A549 (cell line): ENCODE measurements at regions not wholly inside any gene's neighbourhood (a gene's known extent, or its start where the extent isn't known, plus 50 kb on each side); places are given as distances from the start of the nearest gene placed in this dataset.

ENCODE experiments used
- ATAC-seq, 2 experiments: fragments of 200-7000 bp in 1 of 2; fragments of >200 bp in 1 of 2; cut with Nextera tagmentation in 1 of 2; cut with Tn5 transposase in 1 of 2; 3 replicates each; pipeline versions ENCODE4 v1.8.0 to v1.9.1; 2018 to 2020; ENCODE audit warnings: mild to moderate bottlenecking in 1 of 2, moderate library complexity in 1 of 2
- CTCF ChIA-PET: fragments of 300-600 bp; sonication (Branson Sonifier 250); formaldehyde crosslinking; extraction: SDS; loops from one replicate; lab custom pipeline; 2021; ENCODE audit warnings: antibody characterized with exemption, inconsistent platforms; lab: Yijun Ruan, JAX
- POLR2A ChIA-PET: fragments of 350-600 bp; formaldehyde crosslinking; extraction: SDS; loops from one replicate; lab custom pipeline; 2021; ENCODE audit warnings: antibody characterized with exemption, inconsistent platforms; lab: Yijun Ruan, JAX
- DNase-seq, 2 experiments: peaks; one replicate each; pipeline versions ENCODE4 v3.0.0 to v3.0.0-alpha.2; 2011 to 2016; ENCODE audit warnings: low read depth in 1 of 2, low spot score in 1 of 2
- FAIRE-seq: peaks from 2 replicates; lab custom pipeline; 2011; peaks lifted over from hg19 to GRCh38; lab: Jason Lieb, UNC
- H3K27ac ChIP-seq, 2 experiments: fragments of >200 bp; sonication (Bioruptor Twin); formaldehyde crosslinking; 3 replicates each; pipeline ENCODE4 v1.5.1; 2016 to 2017
- H3K4me1 ChIP-seq: fragments of >200 bp; sonication (Bioruptor Twin); formaldehyde crosslinking; 3 replicates; pipeline ENCODE4 v1.6.1; 2016
- H3K4me2 ChIP-seq: fragments of >200 bp; sonication (Bioruptor Twin); formaldehyde crosslinking; 3 replicates; pipeline ENCODE4 v1.6.1; 2016
- H3K4me3 ChIP-seq: fragments of >200 bp; sonication (Bioruptor Twin); formaldehyde crosslinking; 3 replicates; pipeline ENCODE4 v1.5.1; 2016
- H3K9me3 ChIP-seq: fragments of >200 bp; sonication (Bioruptor Twin); formaldehyde crosslinking; 3 replicates; pipeline ENCODE4 v1.6.1; 2016
- BCL3 ChIP-seq: fragments of >200 bp; sonication (Bioruptor Twin); formaldehyde crosslinking; IDR thresholded peaks from 3 replicates; pipeline ENCODE4 v1.6.1; 2016
- BHLHE40 ChIP-seq: IDR thresholded peaks from 2 replicates; pipeline ENCODE4 v1.6.1; 2012; ENCODE audit warnings: low read depth, low read length, inconsistent platforms
- CBX2 ChIP-seq: fragments of 200-600 bp; sonication (generic); IDR thresholded peaks from 2 replicates; pipeline ENCODE4 v1.6.1; 2016; ENCODE audit warnings: low read depth, mild to moderate bottlenecking, borderline replicate concordance
- ESRRA ChIP-seq: fragments of 150-350 bp; IDR thresholded peaks from 2 replicates; pipeline ENCODE4 v1.6.1; 2014; ENCODE audit warnings: mild to moderate bottlenecking, low read length, borderline replicate concordance
- FOSL2 ChIP-seq, 2 experiments: fragments of 450-650 bp in 1 of 2; fragments of >200 bp in 1 of 2; sonication (Bioruptor Twin) in 1 of 2; formaldehyde crosslinking; IDR thresholded peaks; 2 replicates each; pipeline versions ENCODE4 v1.5.0 to v1.6.1; 2016 to 2020; ENCODE audit warnings: mild to moderate bottlenecking in 1 of 2, moderate library complexity in 1 of 2
- FOXS1 ChIP-seq: fragments of 250-450 bp; sonication (Bioruptor Pico); IDR thresholded peaks from 2 replicates; pipeline ENCODE4 v1.5.0; 2020; ENCODE audit warnings: mild to moderate bottlenecking, moderate library complexity
- JUNB ChIP-seq: fragments of >200 bp; sonication (Bioruptor Twin); formaldehyde crosslinking; IDR thresholded peaks from 2 replicates; pipeline ENCODE4 v1.6.1; 2016
- MAFK ChIP-seq: fragments of 450-650 bp; IDR thresholded peaks from 2 replicates; pipeline ENCODE4 v1.6.1; 2014; ENCODE audit not compliant: partially characterized antibody
- NR3C1 ChIP-seq: fragments of >200 bp; sonication (Bioruptor Twin); formaldehyde crosslinking; IDR thresholded peaks from 3 replicates; pipeline ENCODE4 v1.6.1; 2017
- PBX3 ChIP-seq: IDR thresholded peaks from 2 replicates; pipeline ENCODE4 v1.6.1; 2012
- PHF8 ChIP-seq: fragments of 200-600 bp; sonication (generic); IDR thresholded peaks from 2 replicates; pipeline ENCODE4 v1.6.1; 2016; ENCODE audit warnings: low read depth, mild to moderate bottlenecking, antibody characterized with exemption, moderate library complexity, borderline replicate concordance
- RCOR1 ChIP-seq: fragments of 150-350 bp; IDR thresholded peaks from 2 replicates; pipeline ENCODE4 v1.6.1; 2014; ENCODE audit warnings: antibody characterized with exemption, low read length, low read depth
- TFCP2L1 ChIP-seq: fragments of 250-450 bp; sonication (Bioruptor Pico); IDR thresholded peaks from 2 replicates; pipeline ENCODE4 v1.5.0; 2021; ENCODE audit warnings: mild to moderate bottlenecking
- ZC3H11A ChIP-seq: fragments of 450-650 bp; IDR thresholded peaks from 2 replicates; pipeline ENCODE4 v1.6.1; 2014; ENCODE audit warnings: antibody characterized with exemption, mild to moderate bottlenecking
- WGBS: methylation state at CpG from one replicate; pipeline ENCODE4 v1.1.6; 2017; ENCODE audit errors: missing lambda C conversion rate; 5-methylcytosine and 5-hydroxymethylcytosine counted together
- TF ChIP-seq, protein P1 (sequence below): fragments of 250-450 bp; sonication (Bioruptor Pico); IDR thresholded peaks from 2 replicates; pipeline ENCODE4 v1.5.0; 2020; ENCODE audit warnings: low read depth, mild to moderate bottlenecking, moderate library complexity
- TF ChIP-seq, protein P2 (sequence below): fragments of >200 bp; sonication (Bioruptor Twin); formaldehyde crosslinking; IDR thresholded peaks from 3 replicates; pipeline ENCODE4 v1.5.1; 2016
- TF ChIP-seq, protein P3 (sequence below): fragments of 450-650 bp; IDR thresholded peaks from 2 replicates; pipeline ENCODE4 v1.6.1; 2014; ENCODE audit warnings: antibody characterized with exemption

DNA sequence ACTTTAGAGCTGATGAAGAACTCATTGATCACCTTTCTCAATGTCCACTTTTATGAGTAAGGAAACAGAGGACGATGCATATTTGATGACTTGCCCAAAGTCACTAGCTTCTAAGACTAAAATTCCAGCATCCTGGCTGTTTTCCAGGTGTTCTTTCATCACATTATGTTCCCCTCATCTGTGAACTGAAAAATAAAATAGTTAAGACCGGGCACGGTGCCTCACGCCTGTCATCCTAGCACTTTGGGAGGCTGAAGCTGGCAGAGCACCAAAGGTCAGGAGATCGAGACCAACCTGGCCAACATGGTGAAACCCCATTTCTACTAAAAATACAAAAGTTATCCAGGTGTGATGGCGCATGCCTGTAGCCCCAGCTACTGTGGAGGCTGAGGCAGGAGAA is 297.5 kb downstream of the DUSP10 start:
- FAIRE-seq (no peak), DNase-seq (no peak), ATAC-seq (no peak)
- Histone ChIP-seq H3K4me2 (no peak overlapping the region), H3K4me3 (no peak overlapping the region), H3K4me1 (peaks cover 16% of the 10 kb centered on the region), H3K27ac (no peak overlapping the region), H3K9me3 (no peaks in the 10 kb centered on the region)
- WGBS, result 91% methylated on average over 6 of the region's 6 CpGs
- ChIA-PET CTCF (interaction anchor here (0.6 to 1.4 kb wide), 2 partner anchors 14 to 180 kb away, joined by 3 read pairs; no protein-coding TSS in a partner anchor), POLR2A (no interaction called here)
- TF ChIP-seq BCL3, result no peak
- TF ChIP-seq CBX2, result no peak
- TF ChIP-seq, protein P1, sequence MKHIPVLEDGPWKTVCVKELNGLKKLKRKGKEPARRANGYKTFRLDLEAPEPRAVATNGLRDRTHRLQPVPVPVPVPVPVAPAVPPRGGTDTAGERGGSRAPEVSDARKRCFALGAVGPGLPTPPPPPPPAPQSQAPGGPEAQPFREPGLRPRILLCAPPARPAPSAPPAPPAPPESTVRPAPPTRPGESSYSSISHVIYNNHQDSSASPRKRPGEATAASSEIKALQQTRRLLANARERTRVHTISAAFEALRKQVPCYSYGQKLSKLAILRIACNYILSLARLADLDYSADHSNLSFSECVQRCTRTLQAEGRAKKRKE (CRISPR knock-in tag), result no peak
- TF ChIP-seq, protein P2, sequence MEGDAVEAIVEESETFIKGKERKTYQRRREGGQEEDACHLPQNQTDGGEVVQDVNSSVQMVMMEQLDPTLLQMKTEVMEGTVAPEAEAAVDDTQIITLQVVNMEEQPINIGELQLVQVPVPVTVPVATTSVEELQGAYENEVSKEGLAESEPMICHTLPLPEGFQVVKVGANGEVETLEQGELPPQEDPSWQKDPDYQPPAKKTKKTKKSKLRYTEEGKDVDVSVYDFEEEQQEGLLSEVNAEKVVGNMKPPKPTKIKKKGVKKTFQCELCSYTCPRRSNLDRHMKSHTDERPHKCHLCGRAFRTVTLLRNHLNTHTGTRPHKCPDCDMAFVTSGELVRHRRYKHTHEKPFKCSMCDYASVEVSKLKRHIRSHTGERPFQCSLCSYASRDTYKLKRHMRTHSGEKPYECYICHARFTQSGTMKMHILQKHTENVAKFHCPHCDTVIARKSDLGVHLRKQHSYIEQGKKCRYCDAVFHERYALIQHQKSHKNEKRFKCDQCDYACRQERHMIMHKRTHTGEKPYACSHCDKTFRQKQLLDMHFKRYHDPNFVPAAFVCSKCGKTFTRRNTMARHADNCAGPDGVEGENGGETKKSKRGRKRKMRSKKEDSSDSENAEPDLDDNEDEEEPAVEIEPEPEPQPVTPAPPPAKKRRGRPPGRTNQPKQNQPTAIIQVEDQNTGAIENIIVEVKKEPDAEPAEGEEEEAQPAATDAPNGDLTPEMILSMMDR, result no peak
- TF ChIP-seq ESRRA, result no peak
- no peak for TF ChIP-seq MAFK
- no peak for TF ChIP-seq PHF8
- TF ChIP-seq, all 56 proteins: peak for 0

- no peak for TF ChIP-seq RCOR1
- TF ChIP-seq, protein P3, sequence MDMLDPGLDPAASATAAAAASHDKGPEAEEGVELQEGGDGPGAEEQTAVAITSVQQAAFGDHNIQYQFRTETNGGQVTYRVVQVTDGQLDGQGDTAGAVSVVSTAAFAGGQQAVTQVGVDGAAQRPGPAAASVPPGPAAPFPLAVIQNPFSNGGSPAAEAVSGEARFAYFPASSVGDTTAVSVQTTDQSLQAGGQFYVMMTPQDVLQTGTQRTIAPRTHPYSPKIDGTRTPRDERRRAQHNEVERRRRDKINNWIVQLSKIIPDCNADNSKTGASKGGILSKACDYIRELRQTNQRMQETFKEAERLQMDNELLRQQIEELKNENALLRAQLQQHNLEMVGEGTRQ, result no peak
- no peak for TF ChIP-seq FOXS1 (CRISPR knock-in tag)
- TF ChIP-seq JUNB, result no peak
- no peak for TF ChIP-seq NR3C1
- no peak for TF ChIP-seq BHLHE40
- CTCF ChIA-PET, result no interaction called here
- no peak overlapping the region for H3K27ac ChIP-seq
- ATAC-seq, result no peak
- no peak for DNase-seq
- no peak for FAIRE-seq
- H3K9me3 ChIP-seq, result no peaks in the 10 kb centered on the region
- H3K4me1 ChIP-seq, result no peaks in the 10 kb centered on the region
- H3K4me2 ChIP-seq, result no peak overlapping the region
- no peak overlapping the region for H3K4me3 ChIP-seq
- POLR2A ChIA-PET, result no interaction called here
- 78% methylated on average over 7 of the region's 7 CpGs for WGBS
These were observed 293.2 kb downstream of the DUSP10 start for GRCh38 chr1:221448585-221449175.

DNA sequence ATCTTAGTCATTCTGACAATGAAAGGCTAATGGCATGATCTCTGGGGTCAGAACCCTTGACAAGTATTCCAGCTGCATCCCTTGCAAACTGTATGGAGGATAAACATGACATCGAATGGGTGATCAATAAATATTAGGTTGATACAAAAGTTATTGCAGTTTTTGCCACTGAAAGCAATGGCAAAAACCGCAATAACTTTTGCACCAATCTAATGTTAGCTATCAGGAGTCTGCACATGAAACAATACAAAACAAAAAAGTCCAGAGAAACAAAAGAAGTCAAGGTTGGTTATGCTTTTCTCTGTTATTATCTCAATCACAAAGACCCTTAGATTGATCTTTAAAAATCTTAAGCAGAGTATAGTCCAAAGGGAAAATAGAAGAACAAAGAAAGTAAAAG is 292.7 kb downstream of the DUSP10 start:
- Histone ChIP-seq H3K4me3 (no peak overlapping the region), H3K27ac (no peak overlapping the region), H3K4me1 (no peaks in the 10 kb centered on the region), H3K4me2 (no peak overlapping the region)
- ATAC-seq, result no peak
- CTCF ChIA-PET, result no interaction called here
- no peak for FAIRE-seq
- 41% methylated on average over 2 of the region's 2 CpGs for WGBS
- DNase-seq, result no peak
- TF ChIP-seq ZC3H11A (no peak), PBX3 (no peak), FOSL2 (IDR thresholded peaks at IDR 0.05) (no peak), FOSL2 (CRISPR knock-in tag; IDR thresholded peaks at IDR 0.05) (no peak), TFCP2L1 (CRISPR knock-in tag) (no peak)
- TF ChIP-seq, all 56 proteins: peak for 0
- no peaks in the 10 kb centered on the region for H3K9me3 ChIP-seq
- POLR2A ChIA-PET, result no interaction called here
